Mammary epithelial cell (primary cell): ENCODE measurements at regions not wholly inside any gene's neighbourhood (a gene's known extent, or its start where the extent isn't known, plus 50 kb on each side); places are given as distances from the start of the nearest gene placed in this dataset.

ENCODE experiments used
- EZH2 ChIP-seq: IDR thresholded peaks from 2 replicates; pipeline ENCODE4 v1.6.1; 2012; ENCODE audit warnings: low read length, inconsistent platforms, borderline replicate concordance
- TF ChIP-seq, protein P1 (sequence below), 2 donors: IDR thresholded peaks in 1 of 2; conservative IDR thresholded peaks in 1 of 2; 2 replicates each; pipeline ENCODE4 v1.5.1; 2011 to 2012; ENCODE audit warnings: inconsistent platforms in 2 of 2, low read length in 2 of 2, mild to moderate bottlenecking in 2 of 2, control low read depth in 1 of 2, low read depth in 1 of 2; ENCODE audit not compliant: insufficient read depth in 1 of 2; ENCODE audit errors: extremely low read depth in 1 of 2

DNA sequence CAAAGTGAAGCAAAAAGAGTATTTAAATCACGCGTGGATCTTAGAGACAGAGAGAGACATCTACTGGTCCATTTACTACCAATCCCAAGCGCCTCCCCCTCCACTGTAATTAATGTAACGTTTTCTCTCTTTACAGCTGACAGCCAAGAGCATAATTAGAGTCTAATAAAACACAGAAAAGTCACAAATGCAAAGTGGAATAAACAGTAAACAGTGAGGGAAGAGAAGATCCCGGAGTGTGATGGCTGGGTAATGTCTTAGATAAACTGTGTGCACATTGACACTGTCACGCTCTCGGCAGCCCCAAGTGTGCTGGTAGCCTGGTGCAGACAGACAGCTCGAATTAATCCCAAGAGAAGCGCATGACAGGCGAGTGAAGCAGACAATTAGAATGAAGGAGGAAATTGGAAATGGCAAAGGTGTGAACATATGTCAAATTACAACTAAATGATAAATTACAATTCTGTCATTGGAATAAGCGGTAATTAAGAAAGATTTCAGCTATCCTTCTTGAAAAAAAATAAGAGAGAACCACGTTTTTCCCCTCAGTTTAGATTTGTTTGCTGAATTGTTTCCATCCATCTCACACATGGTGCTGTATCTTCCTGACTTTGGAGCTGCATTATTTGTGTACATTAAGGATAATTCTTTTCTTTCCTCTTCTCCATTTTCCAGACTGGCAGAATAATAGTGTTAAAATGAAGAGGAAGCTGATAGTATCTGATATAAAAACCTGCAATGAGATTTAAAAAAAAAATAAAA is 100.1 kb downstream of the CXXC4 start:
- TF ChIP-seq, protein P1, sequence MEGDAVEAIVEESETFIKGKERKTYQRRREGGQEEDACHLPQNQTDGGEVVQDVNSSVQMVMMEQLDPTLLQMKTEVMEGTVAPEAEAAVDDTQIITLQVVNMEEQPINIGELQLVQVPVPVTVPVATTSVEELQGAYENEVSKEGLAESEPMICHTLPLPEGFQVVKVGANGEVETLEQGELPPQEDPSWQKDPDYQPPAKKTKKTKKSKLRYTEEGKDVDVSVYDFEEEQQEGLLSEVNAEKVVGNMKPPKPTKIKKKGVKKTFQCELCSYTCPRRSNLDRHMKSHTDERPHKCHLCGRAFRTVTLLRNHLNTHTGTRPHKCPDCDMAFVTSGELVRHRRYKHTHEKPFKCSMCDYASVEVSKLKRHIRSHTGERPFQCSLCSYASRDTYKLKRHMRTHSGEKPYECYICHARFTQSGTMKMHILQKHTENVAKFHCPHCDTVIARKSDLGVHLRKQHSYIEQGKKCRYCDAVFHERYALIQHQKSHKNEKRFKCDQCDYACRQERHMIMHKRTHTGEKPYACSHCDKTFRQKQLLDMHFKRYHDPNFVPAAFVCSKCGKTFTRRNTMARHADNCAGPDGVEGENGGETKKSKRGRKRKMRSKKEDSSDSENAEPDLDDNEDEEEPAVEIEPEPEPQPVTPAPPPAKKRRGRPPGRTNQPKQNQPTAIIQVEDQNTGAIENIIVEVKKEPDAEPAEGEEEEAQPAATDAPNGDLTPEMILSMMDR (conservative IDR thresholded peaks at IDR 0.05 in 1 of 2, IDR thresholded peaks at IDR 0.05 in 1 of 2; ENCODE audit: extremely low read depth in 1 of 2, insufficient read depth in 1 of 2, low read depth in 1 of 2, low read length in 2 of 2) = no peak
- no peak for TF ChIP-seq EZH2
